Nephron (organoid): ENCODE measurements at regions not wholly inside any gene's neighbourhood (a gene's known extent, or its start where the extent isn't known, plus 50 kb on each side); places are given as distances from the start of the nearest gene placed in this dataset.
"Not testable (repeated sequence)": the region's sequence is repeated elsewhere in the genome, so short reads cannot be mapped to it uniquely, and the experiment has no call there.

ENCODE experiments used
- H3K27ac Mint-ChIP-seq, 3 experiments: 2 replicates each; pipeline ENCODE4 v1.8.0; 2020; ENCODE audit warnings: mixed read lengths in 3 of 3, mild to moderate bottlenecking in 2 of 3, moderate library complexity in 1 of 3
- H3K27me3 Mint-ChIP-seq: 2 replicates; pipeline ENCODE4 v1.8.0; 2021; ENCODE audit warnings: low read depth, mild to moderate bottlenecking, moderate library complexity, mixed read lengths
- H3K36me3 Mint-ChIP-seq: 2 replicates; pipeline ENCODE4 v1.8.0; 2020; ENCODE audit warnings: low read depth, mixed read lengths
- H3K4me1 Mint-ChIP-seq: 2 replicates; pipeline ENCODE4 v1.8.0; 2020; ENCODE audit warnings: mixed read lengths
- H3K4me3 Mint-ChIP-seq, 3 experiments: 2 replicates each; pipeline ENCODE4 v1.8.0; 2020; ENCODE audit warnings: mild to moderate bottlenecking in 3 of 3, mixed read lengths in 3 of 3, moderate library complexity in 2 of 3
- H3K9me3 Mint-ChIP-seq: 2 replicates; pipeline ENCODE4 v1.8.0; 2020; ENCODE audit warnings: mixed read lengths
- CTCF ChIP-seq, 3 experiments: fragments of 200-600 bp; sonication (generic); IDR thresholded peaks; one replicate each; pipeline ENCODE4 v1.5.0; 2021; ENCODE audit warnings: antibody characterized with exemption in 3 of 3; ENCODE audit not compliant: unreplicated experiment in 3 of 3

- Mint-ChIP-seq H3K9me3 (peaks cover 51% of the 10 kb centered on the region), H3K36me3 (peaks cover 26% of the 10 kb centered on the region)
- H3K4me1 Mint-ChIP-seq, H3K4me3 Mint-ChIP-seq, H3K27ac Mint-ChIP-seq, H3K27me3 Mint-ChIP-seq: not testable (repeated sequence)
These were observed 183.0 kb downstream of the HACE1 start for GRCh38 chr6:104676679-104677078.

- not testable (repeated sequence) for H3K4me1 Mint-ChIP-seq, H3K27ac Mint-ChIP-seq, H3K4me3 Mint-ChIP-seq, H3K27me3 Mint-ChIP-seq
- Mint-ChIP-seq H3K36me3 (peaks cover 26% of the 10 kb centered on the region), H3K9me3 (peaks cover 51% of the 10 kb centered on the region)
These were observed 184.6 kb downstream of the HACE1 start for GRCh38 chr6:104675161-104675560.

GRCh38 chr6:104673078-104673477, 186.6 kb downstream of the HACE1 start:
- not testable (repeated sequence) for H3K4me3 Mint-ChIP-seq, H3K4me1 Mint-ChIP-seq, H3K27ac Mint-ChIP-seq, H3K27me3 Mint-ChIP-seq
- H3K9me3 Mint-ChIP-seq = peaks cover 45% of the 10 kb centered on the region
- peaks cover 19% of the 10 kb centered on the region for H3K36me3 Mint-ChIP-seq

GRCh38 chr6:104671591-104671891, 188.2 kb downstream of the HACE1 start:
- H3K36me3 Mint-ChIP-seq = peaks cover 19% of the 10 kb centered on the region
- H3K9me3 Mint-ChIP-seq = peaks cover 46% of the 10 kb centered on the region
- H3K4me3 Mint-ChIP-seq, H3K27ac Mint-ChIP-seq, H3K4me1 Mint-ChIP-seq, H3K27me3 Mint-ChIP-seq: not testable (repeated sequence)

- peaks cover 19% of the 10 kb centered on the region for H3K36me3 Mint-ChIP-seq
- not testable (repeated sequence) for H3K4me3 Mint-ChIP-seq, H3K4me1 Mint-ChIP-seq, H3K27ac Mint-ChIP-seq, H3K27me3 Mint-ChIP-seq
- H3K9me3 Mint-ChIP-seq = peaks cover 46% of the 10 kb centered on the region
These were observed 188.7 kb downstream of the HACE1 start for GRCh38 chr6:104670834-104671590.

GRCh38 chr6:104669483-104669882, 190.2 kb downstream of the HACE1 start:
- no peaks in the 10 kb centered on the region for H3K27me3 Mint-ChIP-seq
- no peak overlapping the region for H3K27ac Mint-ChIP-seq
- peaks cover 46% of the 10 kb centered on the region for H3K9me3 Mint-ChIP-seq
- peaks cover 12% of the 10 kb centered on the region for H3K36me3 Mint-ChIP-seq
- H3K4me3 Mint-ChIP-seq = no peak overlapping the region
- no peaks in the 10 kb centered on the region for H3K4me1 Mint-ChIP-seq
- TF ChIP-seq CTCF (IDR thresholded peaks at IDR 0.05; ENCODE audit: unreplicated experiment in 3 of 3) = no peak

- Mint-ChIP-seq H3K9me3 (peaks cover 24% of the 10 kb centered on the region), H3K27me3 (peaks cover 3% of the 10 kb centered on the region), H3K4me1 (no peaks in the 10 kb centered on the region), H3K4me3 (no peak overlapping the region), H3K36me3 (peaks cover 6% of the 10 kb centered on the region), H3K27ac (no peak overlapping the region)
- TF ChIP-seq CTCF (IDR thresholded peaks at IDR 0.05; ENCODE audit: unreplicated experiment in 3 of 3) = no peak
These were observed 203.5 kb downstream of the HACE1 start for GRCh38 chr6:104656235-104656634.

- H3K9me3 Mint-ChIP-seq = peaks cover 12% of the 10 kb centered on the region
- H3K27me3 Mint-ChIP-seq = peaks cover 3% of the 10 kb centered on the region
- H3K4me3 Mint-ChIP-seq = no peak overlapping the region
- no peak for TF ChIP-seq CTCF (IDR thresholded peaks at IDR 0.05; ENCODE audit: unreplicated experiment in 3 of 3)
- no peaks in the 10 kb centered on the region for H3K4me1 Mint-ChIP-seq
- H3K36me3 Mint-ChIP-seq = peaks cover 6% of the 10 kb centered on the region
- no peak overlapping the region for H3K27ac Mint-ChIP-seq
These were observed 205.9 kb downstream of the HACE1 start for GRCh38 chr6:104653781-104654180.
